ENCODE measurements at regions not wholly inside any gene's neighbourhood (a gene's known extent, or its start where the extent isn't known, plus 50 kb on each side); places are given as distances from the start of the nearest gene placed in this dataset.

- TF ChIP-seq, protein P1, sequence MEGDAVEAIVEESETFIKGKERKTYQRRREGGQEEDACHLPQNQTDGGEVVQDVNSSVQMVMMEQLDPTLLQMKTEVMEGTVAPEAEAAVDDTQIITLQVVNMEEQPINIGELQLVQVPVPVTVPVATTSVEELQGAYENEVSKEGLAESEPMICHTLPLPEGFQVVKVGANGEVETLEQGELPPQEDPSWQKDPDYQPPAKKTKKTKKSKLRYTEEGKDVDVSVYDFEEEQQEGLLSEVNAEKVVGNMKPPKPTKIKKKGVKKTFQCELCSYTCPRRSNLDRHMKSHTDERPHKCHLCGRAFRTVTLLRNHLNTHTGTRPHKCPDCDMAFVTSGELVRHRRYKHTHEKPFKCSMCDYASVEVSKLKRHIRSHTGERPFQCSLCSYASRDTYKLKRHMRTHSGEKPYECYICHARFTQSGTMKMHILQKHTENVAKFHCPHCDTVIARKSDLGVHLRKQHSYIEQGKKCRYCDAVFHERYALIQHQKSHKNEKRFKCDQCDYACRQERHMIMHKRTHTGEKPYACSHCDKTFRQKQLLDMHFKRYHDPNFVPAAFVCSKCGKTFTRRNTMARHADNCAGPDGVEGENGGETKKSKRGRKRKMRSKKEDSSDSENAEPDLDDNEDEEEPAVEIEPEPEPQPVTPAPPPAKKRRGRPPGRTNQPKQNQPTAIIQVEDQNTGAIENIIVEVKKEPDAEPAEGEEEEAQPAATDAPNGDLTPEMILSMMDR (IDR thresholded peaks at IDR 0.05), result no peak
- TF ChIP-seq POLR2AphosphoS5 (IDR thresholded peaks at IDR 0.05; ENCODE audit: low read depth, low read length), result no peak
Measured at GRCh38 chr11:116643521-116643920, 129.3 kb downstream of the BUD13 start.
